ENCODE measurements at regions not wholly inside any gene's neighbourhood (a gene's known extent, or its start where the extent isn't known, plus 50 kb on each side); places are given as distances from the start of the nearest gene placed in this dataset.

- TF ChIP-seq CUX1 (IDR thresholded peaks at IDR 0.05; ENCODE audit: insufficient replicate concordance, low read depth, low read length) (no peak), RAD51 (IDR thresholded peaks at IDR 0.05) (no peak), RBBP5 (conservative IDR thresholded peaks at IDR 0.05) (no peak), POLR2A (IDR thresholded peaks at IDR 0.05; ENCODE audit: low read depth, low read length) (no peak)
Observed at GRCh38 chr9:18184401-18184800, 289.6 kb upstream of the ADAMTSL1 start (continued).

GRCh38 chr9:18185196-18185595, 288.8 kb upstream of the ADAMTSL1 start:
- ATAC-seq (no peak), FAIRE-seq (no peak), DNase-seq (ENCODE audit: low read depth, low spot score) (no peak)
- no peaks in the 10 kb centered on the region for H3K27me3 ChIP-seq (replicated peaks in 1 of 2; ENCODE audit: control insufficient read depth in 2 of 2, insufficient read depth in 2 of 2, low read length in 1 of 2)
- in situ Hi-C loops (cut with MboI) (no loop called here), intact Hi-C loops (cut with micrococcal nuclease; ENCODE audit: unreplicated experiment) (no loop called here)
- TF ChIP-seq MTA2 (IDR thresholded peaks at IDR 0.05; ENCODE audit: low read depth) (no peak), ZBTB33 (IDR thresholded peaks at IDR 0.05) (no peak), MEF2B (IDR thresholded peaks at IDR 0.05; ENCODE audit: partially characterized antibody, poor library complexity, severe bottlenecking) (no peak), SIX5 (IDR thresholded peaks at IDR 0.05; ENCODE audit: low read depth, low read length, severe bottlenecking) (no peak), ZNF274 (IDR thresholded peaks at IDR 0.05; ENCODE audit: insufficient read depth, insufficient read length) (no peak), EGR1 (IDR thresholded peaks at IDR 0.05; ENCODE audit: borderline replicate concordance in 1 of 2, low read depth in 2 of 2, low read length in 2 of 2) (no peak), IRF3 (IDR thresholded peaks at IDR 0.05) (no peak), MYC (IDR thresholded peaks at IDR 0.05; ENCODE audit: insufficient read depth, insufficient read length, insufficient replicate concordance, low read length, severe bottlenecking) (no peak), ZNF622 (IDR thresholded peaks at IDR 0.05) (no peak), NFYA (IDR thresholded peaks at IDR 0.05; ENCODE audit: borderline replicate concordance, low read depth, low read length) (no peak), POU2F2 (IDR thresholded peaks at IDR 0.05; ENCODE audit: borderline replicate concordance, low read depth, low read length) (no peak), POLR2AphosphoS5 (IDR thresholded peaks at IDR 0.05; ENCODE audit: low read length) (no peak)
- H3K9ac ChIP-seq (ENCODE audit: control insufficient read depth, insufficient read depth, low read length): no peak overlapping the region
- 0% methylated on average over 2 of the region's 2 CpGs for WGBS (ENCODE audit: insufficient coverage, insufficient replicate concordance, low lambda C conversion rate, missing lambda C conversion rate)
- ChIA-PET RAD21 (ENCODE audit: unreplicated experiment) (no interaction called here), POLR2A (no interaction called here), CTCF (no interaction called here), SMC1A (ENCODE audit: uncharacterized antibody, unreplicated experiment) (no interaction called here)
- no peak overlapping the region for H3K4me2 ChIP-seq (ENCODE audit: control insufficient read depth, insufficient read depth)
- no peaks in the 10 kb centered on the region for H3K9me3 ChIP-seq (replicated peaks; ENCODE audit: control insufficient read depth, insufficient read depth, low read length)
- H4K20me1 ChIP-seq (ENCODE audit: control insufficient read depth, insufficient read depth): no peaks in the 10 kb centered on the region
- H3K79me2 ChIP-seq (ENCODE audit: control insufficient read depth, insufficient read depth, low read length): no peaks in the 10 kb centered on the region
- no peak overlapping the region for H3K4me3 ChIP-seq
- BruUV-seq (replicated peaks): no TSS peak
- H3K36me3 ChIP-seq (ENCODE audit: control insufficient read depth in 2 of 2, insufficient read depth in 2 of 2, low read length in 1 of 2): no peaks in the 10 kb centered on the region
- no peak overlapping the region for H3K27ac ChIP-seq (ENCODE audit: control insufficient read depth, insufficient read depth)
- no peak overlapping the region for H2AFZ ChIP-seq (ENCODE audit: control insufficient read depth, low read depth, low read length)
- no peaks in the 10 kb centered on the region for H3K4me1 ChIP-seq (ENCODE audit: control insufficient read depth, insufficient read depth, low read length)
